ENCODE measurements at regions not wholly inside any gene's neighbourhood (a gene's known extent, or its start where the extent isn't known, plus 50 kb on each side); places are given as distances from the start of the nearest gene placed in this dataset.
"Not testable (repeated sequence)": the region's sequence is repeated elsewhere in the genome, so short reads cannot be mapped to it uniquely, and the experiment has no call there.

- Histone ChIP-seq H3K9ac (no peak overlapping the region), H3K4me3 (no peak overlapping the region), H3K27ac (no peak overlapping the region), H3K27me3 (no peaks in the 10 kb centered on the region), H4K20me1 (no peaks in the 10 kb centered on the region), H3K4me1 (no peaks in the 10 kb centered on the region), H3K36me3 (no peaks in the 10 kb centered on the region), H3K9me3 (no peaks in the 10 kb centered on the region; the same call in 1 of the 2 replicates), H3K4me2 (no peak overlapping the region)
- no peak for TF ChIP-seq Cebpa-rat (IDR thresholded peaks at IDR 0.05)
These were observed 115.3 kb upstream of the RUNX1 start for GRCh38 chr21:35164380-35164779.

- H3K9me3 ChIP-seq = peaks cover 4% of the 10 kb centered on the region
- H3K9ac ChIP-seq = no peak overlapping the region
- no peak for TF ChIP-seq Cebpa-rat (IDR thresholded peaks at IDR 0.05)
- H3K36me3 ChIP-seq = no peaks in the 10 kb centered on the region
- H3K4me3 ChIP-seq = no peak overlapping the region
- no peaks in the 10 kb centered on the region for H3K4me1 ChIP-seq
- no peak overlapping the region for H3K4me2 ChIP-seq
- H4K20me1 ChIP-seq = no peaks in the 10 kb centered on the region
- H3K27me3 ChIP-seq = no peaks in the 10 kb centered on the region
- H3K27ac ChIP-seq = no peak overlapping the region
These were observed 114.3 kb upstream of the RUNX1 start for GRCh38 chr21:35163411-35163810.

- Histone ChIP-seq H3K4me1 (no peaks in the 10 kb centered on the region), H3K27ac (no peak overlapping the region), H3K4me2 (no peak overlapping the region), H3K4me3 (no peak overlapping the region), H4K20me1 (no peaks in the 10 kb centered on the region), H3K9me3 (peaks cover 10% of the 10 kb centered on the region), H3K9ac (no peak overlapping the region), H3K36me3 (no peaks in the 10 kb centered on the region), H3K27me3 (no peaks in the 10 kb centered on the region)
- no peak for TF ChIP-seq Cebpa-rat (IDR thresholded peaks at IDR 0.05)
These were observed 113.7 kb upstream of the RUNX1 start for GRCh38 chr21:35162831-35163230.

- no peak overlapping the region for H3K9ac ChIP-seq
- no peaks in the 10 kb centered on the region for H3K36me3 ChIP-seq
- no peaks in the 10 kb centered on the region for H4K20me1 ChIP-seq
- no peak for TF ChIP-seq Cebpa-rat (IDR thresholded peaks at IDR 0.05)
- H3K27me3 ChIP-seq = no peaks in the 10 kb centered on the region
- no peak overlapping the region for H3K4me3 ChIP-seq
- no peak overlapping the region for H3K4me2 ChIP-seq
- no peaks in the 10 kb centered on the region for H3K4me1 ChIP-seq
- H3K27ac ChIP-seq = no peak overlapping the region
- peaks cover 21% of the 10 kb centered on the region for H3K9me3 ChIP-seq
These were observed 110.8 kb upstream of the RUNX1 start for GRCh38 chr21:35159881-35160280.

- not testable (repeated sequence) for H3K4me3 ChIP-seq, H3K4me2 ChIP-seq, H3K4me1 ChIP-seq, H3K36me3 ChIP-seq, H3K27me3 ChIP-seq, H4K20me1 ChIP-seq, H3K9ac ChIP-seq, H3K27ac ChIP-seq
- peaks cover 21% of the 10 kb centered on the region for H3K9me3 ChIP-seq
These were observed 108.3 kb upstream of the RUNX1 start for GRCh38 chr21:35157374-35157773.

- Histone ChIP-seq H3K9ac (no peak overlapping the region), H3K36me3 (no peaks in the 10 kb centered on the region), H3K4me1 (no peaks in the 10 kb centered on the region), H3K27me3 (no peaks in the 10 kb centered on the region), H4K20me1 (no peaks in the 10 kb centered on the region), H3K27ac (no peak overlapping the region), H3K4me2 (no peak overlapping the region), H3K4me3 (no peak overlapping the region), H3K9me3 (peaks cover 21% of the 10 kb centered on the region)
- TF ChIP-seq Cebpa-rat (IDR thresholded peaks at IDR 0.05) = no peak
These were observed 107.5 kb upstream of the RUNX1 start for GRCh38 chr21:35156293-35157278.

- H3K9me3 ChIP-seq = peaks cover 21% of the 10 kb centered on the region
- H3K4me3 ChIP-seq = no peak overlapping the region
- H3K36me3 ChIP-seq = no peaks in the 10 kb centered on the region
- TF ChIP-seq Cebpa-rat (IDR thresholded peaks at IDR 0.05) = no peak
- no peaks in the 10 kb centered on the region for H3K4me1 ChIP-seq
- H3K27me3 ChIP-seq = no peaks in the 10 kb centered on the region
- H3K4me2 ChIP-seq = no peak overlapping the region
- H4K20me1 ChIP-seq = no peaks in the 10 kb centered on the region
- no peak overlapping the region for H3K27ac ChIP-seq
- no peak overlapping the region for H3K9ac ChIP-seq
These were observed 105.7 kb upstream of the RUNX1 start for GRCh38 chr21:35154788-35155187.

GRCh38 chr21:35153671-35154070, 104.6 kb upstream of the RUNX1 start:
- no peak overlapping the region for H3K9ac ChIP-seq
- H3K36me3 ChIP-seq = no peaks in the 10 kb centered on the region
- no peak for TF ChIP-seq Cebpa-rat (IDR thresholded peaks at IDR 0.05)
- no peak overlapping the region for H3K4me3 ChIP-seq
- no peaks in the 10 kb centered on the region for H4K20me1 ChIP-seq
- no peak overlapping the region for H3K4me2 ChIP-seq
- no peaks in the 10 kb centered on the region for H3K27me3 ChIP-seq
- no peak overlapping the region for H3K27ac ChIP-seq
- H3K4me1 ChIP-seq = no peaks in the 10 kb centered on the region
- H3K9me3 ChIP-seq = peaks cover 20% of the 10 kb centered on the region

GRCh38 chr21:35150562-35151226, 101.6 kb upstream of the RUNX1 start:
- no peak for TF ChIP-seq Cebpa-rat (IDR thresholded peaks at IDR 0.05)
- Histone ChIP-seq H3K36me3 (no peaks in the 10 kb centered on the region), H3K9me3 (no peaks in the 10 kb centered on the region), H4K20me1 (no peaks in the 10 kb centered on the region), H3K9ac (no peak overlapping the region), H3K4me1 (peaks cover 5% of the 10 kb centered on the region; the same call in 1 of the 2 replicates), H3K4me3 (no peak overlapping the region), H3K27ac (no peak overlapping the region), H3K27me3 (no peaks in the 10 kb centered on the region), H3K4me2 (no peak overlapping the region)

- no peaks in the 10 kb centered on the region for H3K9me3 ChIP-seq
- no peak overlapping the region for H3K4me3 ChIP-seq
- no peak overlapping the region for H3K9ac ChIP-seq
- no peak overlapping the region for H3K27ac ChIP-seq
- TF ChIP-seq Cebpa-rat (IDR thresholded peaks at IDR 0.05) = no peak
- no peaks in the 10 kb centered on the region for H3K27me3 ChIP-seq
- H4K20me1 ChIP-seq = no peaks in the 10 kb centered on the region
- H3K36me3 ChIP-seq = no peaks in the 10 kb centered on the region
- no peak overlapping the region for H3K4me2 ChIP-seq
- H3K4me1 ChIP-seq = peaks cover 5% of the 10 kb centered on the region; the same call in 1 of the 2 replicates
These were observed 100.6 kb upstream of the RUNX1 start for GRCh38 chr21:35149698-35150097.
